Neural cell (in vitro differentiated cells): ENCODE measurements at regions not wholly inside any gene's neighbourhood (a gene's known extent, or its start where the extent isn't known, plus 50 kb on each side); places are given as distances from the start of the nearest gene placed in this dataset.

Source experiments
- H2AFZ ChIP-seq: fragments of 200-600, 300-800 bp; sonication (generic), shearing (Covaris generic); 2 replicates; pipeline ENCODE4 v1.6.0; 2014; ENCODE audit warnings: low read depth, mild to moderate bottlenecking, antibody characterized with exemption, low read length, moderate library complexity
- H3F3A ChIP-seq: fragments of 200-600 bp; shearing (Covaris generic); 2 replicates; pipeline ENCODE4 v1.6.1; 2016; ENCODE audit warnings: mild to moderate bottlenecking, moderate library complexity, mixed read lengths, antibody characterized with exemption, low read length; ENCODE audit not compliant: insufficient read depth, poor library complexity, severe bottlenecking
- H3K27ac ChIP-seq: fragments of 200-600, 300-800 bp; sonication (generic), shearing (Covaris generic); 2 replicates; pipeline ENCODE4 v1.5.1; 2014; ENCODE audit warnings: mild to moderate bottlenecking, low read length, moderate library complexity
- H3K27me3 ChIP-seq: fragments of 300-800, 200-600 bp; sonication (generic), shearing (Covaris generic); 2 replicates; pipeline ENCODE4 v1.6.0; 2014; ENCODE audit warnings: mild to moderate bottlenecking, low read depth, low read length, moderate library complexity; ENCODE audit not compliant: insufficient read depth
- H3K36me3 ChIP-seq: fragments of 300-800, 200-600 bp; sonication (generic), shearing (Covaris generic); 2 replicates; pipeline ENCODE4 v1.5.1; 2014; ENCODE audit warnings: mild to moderate bottlenecking, antibody characterized with exemption, low read length, moderate library complexity; ENCODE audit not compliant: insufficient read depth
- H3K4me2 ChIP-seq: fragments of 300-800, 200-600 bp; sonication (generic), shearing (Covaris generic); 2 replicates; pipeline ENCODE4 v1.6.0; 2014; ENCODE audit warnings: mild to moderate bottlenecking, low read length
- H3K4me3 ChIP-seq: fragments of 300-800, 200-600 bp; sonication (generic), shearing (Covaris generic); 2 replicates; pipeline ENCODE4 v1.5.1; 2014; ENCODE audit warnings: mild to moderate bottlenecking, low read length, moderate library complexity
- H3K79me2 ChIP-seq: fragments of 200-600 bp; shearing (Covaris generic); replicated peaks from 2 replicates; pipeline ENCODE4 v1.6.0; 2014; ENCODE audit warnings: mild to moderate bottlenecking, low read length, moderate library complexity; ENCODE audit not compliant: insufficient read depth
- H3K9ac ChIP-seq: fragments of 300-800, 200-600 bp; sonication (generic), shearing (Covaris generic); 2 replicates; pipeline ENCODE4 v1.6.1; 2016; ENCODE audit warnings: mild to moderate bottlenecking, low read length, mixed read lengths
- H3K9me2 ChIP-seq: fragments of 200-600 bp; shearing (Covaris generic); 2 replicates; pipeline ENCODE4 v1.6.1; 2016; ENCODE audit warnings: mild to moderate bottlenecking, low read length, mixed read lengths; ENCODE audit not compliant: insufficient read depth
- H3K9me3 ChIP-seq: fragments of 200-600, 300-800 bp; sonication (generic), shearing (Covaris generic); 2 replicates; pipeline ENCODE4 v1.6.1; 2016; ENCODE audit warnings: mild to moderate bottlenecking, mixed run types, low read length, moderate library complexity, mixed read lengths
- H4K20me1 ChIP-seq: fragments of 200-600 bp; shearing (Covaris generic); 2 replicates; pipeline ENCODE4 v1.6.1; 2016; ENCODE audit warnings: mild to moderate bottlenecking, mixed run types; ENCODE audit not compliant: insufficient read depth
- EP300 ChIP-seq: fragments of 450-650 bp; conservative IDR thresholded peaks from 2 replicates; pipeline ENCODE4 v1.6.1; 2014; ENCODE audit warnings: antibody characterized with exemption, mild to moderate bottlenecking, moderate library complexity; ENCODE audit not compliant: poor library complexity, severe bottlenecking
- EZH2 ChIP-seq: fragments of 200-600, 300-800 bp; shearing (Covaris generic), sonication (generic); IDR thresholded peaks from 2 replicates; pipeline ENCODE4 v1.6.1; 2014; ENCODE audit warnings: antibody characterized with exemption, low read length, borderline replicate concordance, mild to moderate bottlenecking; ENCODE audit not compliant: insufficient read depth, poor library complexity, severe bottlenecking
- MXI1 ChIP-seq: fragments of 450-650 bp; conservative IDR thresholded peaks from 2 replicates; pipeline ENCODE4 v1.6.1; 2014; ENCODE audit warnings: antibody characterized with exemption, mild to moderate bottlenecking; ENCODE audit not compliant: poor library complexity, severe bottlenecking
- POLR2AphosphoS5 ChIP-seq: IDR thresholded peaks from 2 replicates; pipeline ENCODE4 v1.6.1; 2012
- RAD21 ChIP-seq: fragments of 450-650 bp; conservative IDR thresholded peaks from 2 replicates; pipeline ENCODE4 v1.6.1; 2014; ENCODE audit warnings: antibody characterized with exemption, mild to moderate bottlenecking, moderate library complexity
- SMC3 ChIP-seq: fragments of 450-650 bp; conservative IDR thresholded peaks from 2 replicates; pipeline ENCODE4 v1.6.1; 2014; ENCODE audit warnings: antibody characterized with exemption, mild to moderate bottlenecking, moderate library complexity; ENCODE audit not compliant: poor library complexity
- TAF1 ChIP-seq: IDR thresholded peaks from 2 replicates; pipeline ENCODE4 v1.6.1; 2012; ENCODE audit warnings: low read depth
- TF ChIP-seq, protein P1 (sequence below): IDR thresholded peaks from 2 replicates; pipeline ENCODE4 v1.6.1; 2012; ENCODE audit warnings: borderline replicate concordance
- TF ChIP-seq, protein P2 (sequence below): fragments of 450-650 bp; IDR thresholded peaks from 2 replicates; pipeline ENCODE4 v1.5.1; 2014; ENCODE audit warnings: antibody characterized with exemption, mild to moderate bottlenecking, moderate library complexity; ENCODE audit not compliant: poor library complexity, severe bottlenecking

DNA sequence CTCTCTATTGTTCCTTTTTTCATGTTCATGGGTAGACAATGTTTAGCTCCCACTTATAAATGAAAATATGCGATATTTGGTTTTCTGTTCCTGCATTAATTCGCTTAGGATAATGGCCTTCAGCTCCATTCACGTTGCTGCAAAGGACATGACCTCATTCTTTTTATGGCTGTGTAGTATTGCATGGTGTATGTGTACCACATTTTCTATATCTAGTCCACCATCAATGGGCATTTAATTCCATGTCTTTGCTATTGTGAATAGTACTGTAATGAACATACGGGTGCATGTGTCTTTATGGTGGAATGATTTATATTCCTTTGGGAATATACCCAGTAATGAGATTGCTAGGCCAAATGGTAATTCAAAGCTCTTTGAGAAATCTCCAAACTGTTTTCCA lies 392.0 kb downstream of the EFNA5 start:
- no peak overlapping the region for H3K4me2 ChIP-seq
- H2AFZ ChIP-seq = no peak overlapping the region
- no peaks in the 10 kb centered on the region for H3K79me2 ChIP-seq
- H3K36me3 ChIP-seq = no peaks in the 10 kb centered on the region
- H3F3A ChIP-seq = no peaks in the 10 kb centered on the region
- H3K9me3 ChIP-seq = no peaks in the 10 kb centered on the region
- H4K20me1 ChIP-seq = no peaks in the 10 kb centered on the region
- no peak overlapping the region for H3K9ac ChIP-seq
- no peak overlapping the region for H3K4me3 ChIP-seq
- H3K27ac ChIP-seq = no peak overlapping the region
- no peaks in the 10 kb centered on the region for H3K27me3 ChIP-seq
- no peaks in the 10 kb centered on the region for H3K9me2 ChIP-seq
- TF ChIP-seq MXI1 = no peak
- TF ChIP-seq, protein P1, sequence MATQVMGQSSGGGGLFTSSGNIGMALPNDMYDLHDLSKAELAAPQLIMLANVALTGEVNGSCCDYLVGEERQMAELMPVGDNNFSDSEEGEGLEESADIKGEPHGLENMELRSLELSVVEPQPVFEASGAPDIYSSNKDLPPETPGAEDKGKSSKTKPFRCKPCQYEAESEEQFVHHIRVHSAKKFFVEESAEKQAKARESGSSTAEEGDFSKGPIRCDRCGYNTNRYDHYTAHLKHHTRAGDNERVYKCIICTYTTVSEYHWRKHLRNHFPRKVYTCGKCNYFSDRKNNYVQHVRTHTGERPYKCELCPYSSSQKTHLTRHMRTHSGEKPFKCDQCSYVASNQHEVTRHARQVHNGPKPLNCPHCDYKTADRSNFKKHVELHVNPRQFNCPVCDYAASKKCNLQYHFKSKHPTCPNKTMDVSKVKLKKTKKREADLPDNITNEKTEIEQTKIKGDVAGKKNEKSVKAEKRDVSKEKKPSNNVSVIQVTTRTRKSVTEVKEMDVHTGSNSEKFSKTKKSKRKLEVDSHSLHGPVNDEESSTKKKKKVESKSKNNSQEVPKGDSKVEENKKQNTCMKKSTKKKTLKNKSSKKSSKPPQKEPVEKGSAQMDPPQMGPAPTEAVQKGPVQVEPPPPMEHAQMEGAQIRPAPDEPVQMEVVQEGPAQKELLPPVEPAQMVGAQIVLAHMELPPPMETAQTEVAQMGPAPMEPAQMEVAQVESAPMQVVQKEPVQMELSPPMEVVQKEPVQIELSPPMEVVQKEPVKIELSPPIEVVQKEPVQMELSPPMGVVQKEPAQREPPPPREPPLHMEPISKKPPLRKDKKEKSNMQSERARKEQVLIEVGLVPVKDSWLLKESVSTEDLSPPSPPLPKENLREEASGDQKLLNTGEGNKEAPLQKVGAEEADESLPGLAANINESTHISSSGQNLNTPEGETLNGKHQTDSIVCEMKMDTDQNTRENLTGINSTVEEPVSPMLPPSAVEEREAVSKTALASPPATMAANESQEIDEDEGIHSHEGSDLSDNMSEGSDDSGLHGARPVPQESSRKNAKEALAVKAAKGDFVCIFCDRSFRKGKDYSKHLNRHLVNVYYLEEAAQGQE = no peak

DNA sequence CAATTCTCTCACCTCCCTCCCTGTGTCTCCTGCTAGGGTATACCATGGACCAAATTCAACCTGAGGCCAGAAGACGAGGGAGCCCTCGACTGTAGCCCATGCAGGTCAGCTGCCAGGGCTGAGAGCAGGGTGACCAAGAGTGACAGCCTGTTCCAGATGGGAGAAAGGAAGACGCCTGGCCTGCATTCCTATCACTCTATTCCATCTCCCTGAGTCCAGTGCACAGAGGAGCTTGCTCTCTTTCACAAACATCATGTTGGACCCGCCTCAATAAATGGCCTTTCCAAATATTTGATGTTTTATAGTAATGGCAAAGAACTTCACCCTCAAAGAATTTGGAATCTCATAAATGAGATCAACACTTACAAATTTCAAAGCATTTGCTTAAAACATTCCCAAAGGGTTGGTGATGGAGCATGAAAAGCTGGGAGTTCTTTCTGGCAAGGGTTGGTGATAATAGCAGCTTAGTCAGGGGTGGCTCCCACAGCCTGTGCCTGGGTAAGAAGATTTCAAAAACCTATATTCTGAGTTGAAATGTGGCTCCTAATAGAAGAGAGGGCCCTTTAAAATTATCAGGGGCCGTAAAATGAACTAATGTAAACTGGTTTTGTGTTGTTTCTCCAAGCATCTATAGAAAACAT lies 393.1 kb downstream of the EFNA5 start:
- H3K9me2 ChIP-seq = no peaks in the 10 kb centered on the region
- no peaks in the 10 kb centered on the region for H3F3A ChIP-seq
- no peaks in the 10 kb centered on the region for H3K27me3 ChIP-seq
- H3K4me2 ChIP-seq = no peak overlapping the region
- no peak overlapping the region for H3K9ac ChIP-seq
- no peak overlapping the region for H3K4me3 ChIP-seq
- no peaks in the 10 kb centered on the region for H3K36me3 ChIP-seq
- no peaks in the 10 kb centered on the region for H3K79me2 ChIP-seq
- H3K9me3 ChIP-seq = no peaks in the 10 kb centered on the region
- no peak overlapping the region for H2AFZ ChIP-seq
- H3K27ac ChIP-seq = no peak overlapping the region
- H4K20me1 ChIP-seq = no peaks in the 10 kb centered on the region
- TF ChIP-seq POLR2AphosphoS5 = no peak

DNA sequence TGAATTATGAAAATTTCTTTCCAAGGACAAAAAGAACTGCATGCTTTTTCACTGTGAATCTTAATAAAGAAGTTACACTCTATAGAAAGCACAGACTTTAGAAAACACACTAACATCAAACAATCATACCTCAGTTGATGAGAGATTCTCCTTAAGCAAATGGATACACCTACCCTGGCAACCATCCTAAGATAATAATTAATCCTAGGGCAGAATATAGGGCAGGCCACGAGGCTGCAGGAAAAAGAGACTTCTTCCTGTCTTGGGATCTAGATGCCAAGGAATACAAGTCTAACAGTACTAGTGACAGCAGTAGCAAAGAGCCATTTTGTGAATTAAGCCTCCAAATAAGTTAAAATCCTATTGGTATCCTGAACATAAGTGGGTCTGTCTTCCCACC lies 395.4 kb downstream of the EFNA5 start:
- no peak overlapping the region for H2AFZ ChIP-seq
- H3K4me3 ChIP-seq = no peak overlapping the region
- no peaks in the 10 kb centered on the region for H3K9me3 ChIP-seq
- no peaks in the 10 kb centered on the region for H3K27me3 ChIP-seq
- no peaks in the 10 kb centered on the region for H4K20me1 ChIP-seq
- H3K9ac ChIP-seq = no peak overlapping the region
- H3K9me2 ChIP-seq = no peaks in the 10 kb centered on the region
- H3K27ac ChIP-seq = no peak overlapping the region
- no peak for TF ChIP-seq SMC3
- TF ChIP-seq, protein P1 = no peak
- no peak for TF ChIP-seq TAF1
- no peak for TF ChIP-seq POLR2AphosphoS5
- TF ChIP-seq EZH2 = no peak
- no peak for TF ChIP-seq RAD21
- TF ChIP-seq, protein P2, sequence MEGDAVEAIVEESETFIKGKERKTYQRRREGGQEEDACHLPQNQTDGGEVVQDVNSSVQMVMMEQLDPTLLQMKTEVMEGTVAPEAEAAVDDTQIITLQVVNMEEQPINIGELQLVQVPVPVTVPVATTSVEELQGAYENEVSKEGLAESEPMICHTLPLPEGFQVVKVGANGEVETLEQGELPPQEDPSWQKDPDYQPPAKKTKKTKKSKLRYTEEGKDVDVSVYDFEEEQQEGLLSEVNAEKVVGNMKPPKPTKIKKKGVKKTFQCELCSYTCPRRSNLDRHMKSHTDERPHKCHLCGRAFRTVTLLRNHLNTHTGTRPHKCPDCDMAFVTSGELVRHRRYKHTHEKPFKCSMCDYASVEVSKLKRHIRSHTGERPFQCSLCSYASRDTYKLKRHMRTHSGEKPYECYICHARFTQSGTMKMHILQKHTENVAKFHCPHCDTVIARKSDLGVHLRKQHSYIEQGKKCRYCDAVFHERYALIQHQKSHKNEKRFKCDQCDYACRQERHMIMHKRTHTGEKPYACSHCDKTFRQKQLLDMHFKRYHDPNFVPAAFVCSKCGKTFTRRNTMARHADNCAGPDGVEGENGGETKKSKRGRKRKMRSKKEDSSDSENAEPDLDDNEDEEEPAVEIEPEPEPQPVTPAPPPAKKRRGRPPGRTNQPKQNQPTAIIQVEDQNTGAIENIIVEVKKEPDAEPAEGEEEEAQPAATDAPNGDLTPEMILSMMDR = no peak
- TF ChIP-seq EP300 = no peak
- TF ChIP-seq MXI1 = no peak
- H3K4me2 ChIP-seq = no peak overlapping the region
- no peaks in the 10 kb centered on the region for H3K36me3 ChIP-seq
- H3K79me2 ChIP-seq = no peaks in the 10 kb centered on the region
- no peaks in the 10 kb centered on the region for H3F3A ChIP-seq
